ENCODE measurements at regions not wholly inside any gene's neighbourhood (a gene's known extent, or its start where the extent isn't known, plus 50 kb on each side); places are given as distances from the start of the nearest gene placed in this dataset.

GRCh38 chr1:104794035-104794434 is 1044.3 kb downstream of the AMY1C start:
- TF ChIP-seq CTCF (IDR thresholded peaks at IDR 0.05; ENCODE audit: low read depth, low read length): no peak
- no peak overlapping the region for H3K4me3 ChIP-seq (ENCODE audit: low read depth, low read length)

GRCh38 chr1:104795931-104796330 is 1046.2 kb downstream of the AMY1C start:
- H3K4me3 ChIP-seq (ENCODE audit: low read depth, low read length): no peak overlapping the region
- no peak for TF ChIP-seq CTCF (IDR thresholded peaks at IDR 0.05; ENCODE audit: low read depth, low read length)

DNA sequence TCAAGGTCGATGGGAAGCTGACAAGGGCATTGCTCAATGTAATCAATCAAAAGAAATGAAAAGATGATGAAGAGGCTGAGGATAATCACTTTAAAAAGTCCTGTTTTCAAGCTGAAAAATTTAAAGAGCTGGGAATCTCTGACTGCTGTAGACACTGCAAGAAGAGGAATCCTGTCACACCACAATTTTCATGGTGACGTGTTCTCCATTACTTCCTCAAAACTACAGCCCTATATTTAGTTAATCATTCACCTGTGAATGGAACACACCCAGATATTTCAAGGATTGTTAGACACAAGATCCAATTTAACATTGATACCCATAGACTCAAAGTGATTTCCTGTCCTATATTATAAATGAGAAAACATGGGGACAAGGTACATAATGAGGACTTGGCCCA is 1048.3 kb downstream of the AMY1C start:
- no peak for TF ChIP-seq CTCF (IDR thresholded peaks at IDR 0.05; ENCODE audit: low read depth, low read length)
- no peak overlapping the region for H3K4me3 ChIP-seq (ENCODE audit: low read depth, low read length)

GRCh38 chr1:104801344-104801743 is 1051.6 kb downstream of the AMY1C start:
- no peak for TF ChIP-seq CTCF (IDR thresholded peaks at IDR 0.05; ENCODE audit: low read depth, low read length)
- no peak overlapping the region for H3K4me3 ChIP-seq (ENCODE audit: low read depth, low read length)

DNA sequence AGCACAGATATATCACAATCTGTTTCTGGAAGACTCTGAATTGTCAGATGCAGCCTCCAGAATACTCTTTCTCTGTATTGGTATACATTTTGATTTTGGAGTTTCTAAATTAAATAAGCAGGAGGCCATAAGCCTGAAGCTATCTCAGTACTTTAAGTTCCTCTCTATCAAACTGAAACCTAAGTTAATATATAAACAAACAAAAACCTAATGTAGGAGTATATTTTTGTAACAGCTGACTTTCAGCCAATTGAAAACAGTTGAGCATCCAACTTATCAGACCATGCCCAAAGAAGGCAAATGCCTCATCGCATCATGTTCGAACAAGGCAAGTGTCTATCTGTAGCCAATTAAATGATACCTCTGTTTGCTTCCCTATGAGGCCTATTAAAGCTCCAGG is 1054.4 kb downstream of the AMY1C start:
- no peak for TF ChIP-seq CTCF (IDR thresholded peaks at IDR 0.05; ENCODE audit: low read depth, low read length)

GRCh38 chr1:104807590-104807989 is 1057.9 kb downstream of the AMY1C start:
- TF ChIP-seq CTCF (IDR thresholded peaks at IDR 0.05; ENCODE audit: low read depth, low read length): no peak
- H3K4me3 ChIP-seq (ENCODE audit: low read depth, low read length): no peak overlapping the region

More for the DNA sequence above, 1054.4 kb downstream of the AMY1C start:
- H3K4me3 ChIP-seq (ENCODE audit: low read depth, low read length): no peak overlapping the region

DNA sequence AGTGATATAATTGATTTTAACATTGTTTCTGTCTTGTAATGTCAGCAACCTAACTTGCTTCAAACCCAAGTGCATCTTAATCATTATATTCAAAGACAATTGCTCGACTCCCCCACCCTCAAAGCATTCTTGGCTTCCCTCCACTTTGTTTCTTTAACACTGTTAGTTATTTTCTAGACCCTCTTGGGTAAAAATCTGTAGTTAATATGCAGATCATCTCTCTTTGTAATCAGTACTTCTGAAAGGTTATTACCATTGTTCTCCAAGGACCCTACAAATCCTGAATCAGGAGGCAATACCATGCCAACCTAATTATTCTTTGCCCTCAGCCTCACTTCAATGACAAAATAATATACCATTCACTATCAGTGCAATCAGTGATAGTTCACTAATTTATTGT is 1075.7 kb downstream of the AMY1C start:
- no peak for TF ChIP-seq CTCF (IDR thresholded peaks at IDR 0.05; ENCODE audit: low read depth, low read length)
- no peak overlapping the region for H3K4me3 ChIP-seq (ENCODE audit: low read depth, low read length)
